ENCODE measurements at regions not wholly inside any gene's neighbourhood (a gene's known extent, or its start where the extent isn't known, plus 50 kb on each side); places are given as distances from the start of the nearest gene placed in this dataset.

- H3K27ac ChIP-seq, result no peak overlapping the region
- TF ChIP-seq EZH2phosphoT487 (IDR thresholded peaks at IDR 0.05; ENCODE audit: low read depth, severe bottlenecking, unreplicated experiment) (no peak), CTCF (IDR thresholded peaks at IDR 0.05; ENCODE audit: poor library complexity) (no peak), EZH2 (IDR thresholded peaks at IDR 0.05; ENCODE audit: borderline replicate concordance) (no peak)
- no peaks in the 10 kb centered on the region for H3K27me3 ChIP-seq
- WGBS (ENCODE audit: low lambda C conversion rate, missing lambda C conversion rate), result 96% methylated on average over 4 of the region's 4 CpGs
- no peak for DNase-seq (ENCODE audit: low spot score)
- no peak overlapping the region for H3K4me2 ChIP-seq
- H3K9me2 ChIP-seq (replicated peaks; ENCODE audit: insufficient read depth), result no peaks in the 10 kb centered on the region
- H2AFZ ChIP-seq, result no peak overlapping the region
- H3K79me2 ChIP-seq, result no peaks in the 10 kb centered on the region
- H4K20me1 ChIP-seq (ENCODE audit: insufficient read depth, poor library complexity, severe bottlenecking), result no peaks in the 10 kb centered on the region
- no peaks in the 10 kb centered on the region for H3K9me3 ChIP-seq (ENCODE audit: low read depth)
- H3K4me1 ChIP-seq (ENCODE audit: insufficient read depth), result no peaks in the 10 kb centered on the region
- no peak overlapping the region for H3K4me3 ChIP-seq
- H3K36me3 ChIP-seq (replicated peaks; ENCODE audit: insufficient read depth, low read depth), result no peaks in the 10 kb centered on the region
Measured at GRCh38 chr13:71171740-71172139, 695.3 kb downstream of the DACH1 start.

- TF ChIP-seq EZH2 (IDR thresholded peaks at IDR 0.05; ENCODE audit: borderline replicate concordance) (no peak), EZH2phosphoT487 (IDR thresholded peaks at IDR 0.05; ENCODE audit: low read depth, severe bottlenecking, unreplicated experiment) (no peak), CTCF (IDR thresholded peaks at IDR 0.05; ENCODE audit: poor library complexity) (no peak)
- H4K20me1 ChIP-seq (ENCODE audit: insufficient read depth, poor library complexity, severe bottlenecking), result no peaks in the 10 kb centered on the region
- no peak overlapping the region for H3K4me2 ChIP-seq
- no peak for DNase-seq (ENCODE audit: low spot score)
- no peaks in the 10 kb centered on the region for H3K4me1 ChIP-seq (ENCODE audit: insufficient read depth)
- H3K9me3 ChIP-seq (ENCODE audit: low read depth), result no peaks in the 10 kb centered on the region
- no peaks in the 10 kb centered on the region for H3K27me3 ChIP-seq
- H3K4me3 ChIP-seq, result no peak overlapping the region
- 59% methylated on average over 3 of the region's 3 CpGs for WGBS (ENCODE audit: low lambda C conversion rate, missing lambda C conversion rate)
- H3K36me3 ChIP-seq (replicated peaks; ENCODE audit: insufficient read depth, low read depth), result no peaks in the 10 kb centered on the region
- no peaks in the 10 kb centered on the region for H3K9me2 ChIP-seq (replicated peaks; ENCODE audit: insufficient read depth)
- no peak overlapping the region for H2AFZ ChIP-seq
- H3K27ac ChIP-seq, result no peak overlapping the region
- H3K79me2 ChIP-seq, result no peaks in the 10 kb centered on the region
Measured at GRCh38 chr13:71169180-71169579, 697.8 kb downstream of the DACH1 start.

GRCh38 chr13:71156550-71156949 lies 710.5 kb downstream of the DACH1 start:
- H3K9me3 ChIP-seq (ENCODE audit: low read depth), result no peaks in the 10 kb centered on the region
- H3K4me2 ChIP-seq, result no peak overlapping the region
- WGBS (ENCODE audit: low lambda C conversion rate, missing lambda C conversion rate), result 80% methylated on average over 6 of the region's 6 CpGs
- H2AFZ ChIP-seq, result no peak overlapping the region
- H3K79me2 ChIP-seq, result no peaks in the 10 kb centered on the region
- DNase-seq (ENCODE audit: low spot score), result no peak
- H3K36me3 ChIP-seq (replicated peaks; ENCODE audit: insufficient read depth, low read depth), result no peaks in the 10 kb centered on the region
- no peaks in the 10 kb centered on the region for H3K4me1 ChIP-seq (ENCODE audit: insufficient read depth)
- H4K20me1 ChIP-seq (ENCODE audit: insufficient read depth, poor library complexity, severe bottlenecking), result no peaks in the 10 kb centered on the region
- H3K9me2 ChIP-seq (replicated peaks; ENCODE audit: insufficient read depth), result no peaks in the 10 kb centered on the region
- no peak for TF ChIP-seq EZH2phosphoT487 (IDR thresholded peaks at IDR 0.05; ENCODE audit: low read depth, severe bottlenecking, unreplicated experiment)
- no peak for TF ChIP-seq CTCF (IDR thresholded peaks at IDR 0.05; ENCODE audit: poor library complexity)
- TF ChIP-seq EZH2 (IDR thresholded peaks at IDR 0.05; ENCODE audit: borderline replicate concordance), result no peak
- H3K27me3 ChIP-seq, result no peaks in the 10 kb centered on the region
- H3K4me3 ChIP-seq, result no peak overlapping the region
- no peak overlapping the region for H3K27ac ChIP-seq

Measured in hepatocyte (in vitro differentiated cells).